ENCODE measurements at regions not wholly inside any gene's neighbourhood (a gene's known extent, or its start where the extent isn't known, plus 50 kb on each side); places are given as distances from the start of the nearest gene placed in this dataset.

DNA sequence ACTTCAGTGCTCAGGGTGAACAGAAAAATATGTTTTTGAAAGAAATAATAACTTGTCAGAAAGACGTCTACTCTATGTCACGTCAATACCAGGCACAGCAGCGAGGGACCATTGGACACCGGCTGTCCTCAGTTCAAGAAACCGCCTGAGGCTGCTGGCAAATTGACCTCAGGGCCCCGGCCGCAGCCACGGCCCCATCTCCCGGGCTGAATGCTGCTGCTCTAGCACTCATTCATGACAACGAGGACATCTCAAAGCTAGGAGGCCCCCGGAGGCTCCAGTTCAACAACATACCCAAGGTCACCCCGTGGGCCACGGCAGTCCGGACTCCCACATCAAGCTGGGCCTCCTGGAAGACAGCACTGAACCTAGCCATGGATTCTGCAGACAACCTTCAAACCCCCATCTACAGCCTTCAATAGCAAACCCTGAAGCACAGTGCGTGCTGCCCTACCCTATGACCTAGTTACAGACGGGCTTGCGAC is 204.0 kb upstream of the NSMCE3 start:
- Histone ChIP-seq H3K4ac (replicated peaks; ENCODE audit: insufficient read length, low read depth, low read length) (no peak overlapping the region), H3K14ac (ENCODE audit: insufficient read length) (no peak overlapping the region), H3K23me2 (ENCODE audit: low read depth, low read length) (no peaks in the 10 kb centered on the region), H2BK20ac (ENCODE audit: low read length) (no peak overlapping the region), H4K8ac (ENCODE audit: extremely low read depth, insufficient read depth, low read length) (no peak overlapping the region), H3K27me3 (replicated peaks in 1 of 4; ENCODE audit: control insufficient read depth in 3 of 4, extremely low read depth in 1 of 4, insufficient read depth in 3 of 4, low read length in 3 of 4) (no peaks in the 10 kb centered on the region), H2BK15ac (ENCODE audit: low read length) (no peak overlapping the region), H3K36me3 (ENCODE audit: control insufficient read depth in 2 of 4, insufficient read depth in 4 of 4, low read length in 3 of 4) (no peaks in the 10 kb centered on the region), H4K5ac (ENCODE audit: insufficient read length, low read depth, low read length) (no peak overlapping the region), H3K9me3 (ENCODE audit: insufficient read depth in 2 of 2, low read depth in 1 of 2, low read length in 1 of 2) (no peaks in the 10 kb centered on the region), H4K20me1 (replicated peaks in 1 of 2; ENCODE audit: control insufficient read depth in 1 of 2, insufficient read depth in 2 of 2, low read length in 2 of 2) (peaks cover 0 to 2% of the 10 kb centered on the region in 2 experiments), H3K4me1 (replicated peaks in 1 of 4; ENCODE audit: control insufficient read depth in 3 of 4, insufficient read depth in 4 of 4, low read length in 3 of 4) (peaks cover 0 to 9% (median 1%) of the 10 kb centered on the region in 4 experiments; a peak in 6 of 7 replicates), H3K56ac (replicated peaks; ENCODE audit: insufficient read length, low read depth, low read length) (no peak overlapping the region), H2AFZ (ENCODE audit: low read length) (no peak overlapping the region), H3K4me2 (ENCODE audit: insufficient read depth in 1 of 2, low read depth in 2 of 2, low read length in 2 of 2) (no peak overlapping the region), H3K27ac (ENCODE audit: low read depth, low read length) (no peak overlapping the region), H3K23ac (ENCODE audit: insufficient read length) (no peak overlapping the region), H2BK5ac (ENCODE audit: low read depth, low read length) (no peak overlapping the region; the same call in 1 of the 2 replicates), H2BK12ac (ENCODE audit: low read depth, low read length) (no peak overlapping the region), H3K79me2 (ENCODE audit: control insufficient read depth in 1 of 2, insufficient read depth in 2 of 2, low read length in 2 of 2) (no peaks in the 10 kb centered on the region; a peak in 1 of 4 replicates), H3K79me1 (ENCODE audit: low read depth, low read length) (peaks cover 2% of the 10 kb centered on the region; the same call in 1 of the 2 replicates), H2AK5ac (ENCODE audit: low read depth, low read length) (no peak overlapping the region), H3K9ac (replicated peaks in 1 of 4; ENCODE audit: extremely low read depth in 1 of 4, low read depth in 3 of 4, low read length in 3 of 4) (no peak overlapping the region), H4K91ac (replicated peaks; ENCODE audit: insufficient read length, low read length) (no peak overlapping the region), H2BK120ac (replicated peaks; ENCODE audit: low read depth, low read length) (no peak overlapping the region), H3K18ac (ENCODE audit: extremely low read depth, low read length) (no peak overlapping the region), H3K4me3 (ENCODE audit: extremely low read depth in 1 of 4, insufficient read depth in 2 of 4, low read depth in 3 of 4, low read length in 4 of 4) (no peak overlapping the region)
- ChIA-PET CTCF (ENCODE audit: partially characterized antibody) (interaction anchor here (0.9 kb wide), 1 partner anchor 384 kb away, joined by 3 read pairs; no protein-coding TSS in a partner anchor), POLR2A (ENCODE audit: partially characterized antibody) (no interaction called here)
- 91% methylated on average over 17 of the region's 17 CpGs; no CpG with 5 or more reads in 1 of the 2 experiments for WGBS, 2 experiments (ENCODE audit: extremely low coverage in 1 of 2, insufficient coverage in 1 of 2, insufficient read length in 1 of 2, insufficient replicate concordance in 2 of 2, low coverage in 1 of 2, low lambda C conversion rate in 2 of 2, missing lambda C conversion rate in 1 of 2)
- no peak for FAIRE-seq
- no peak for TF ChIP-seq NRF1 (IDR thresholded peaks at IDR 0.05; ENCODE audit: low read depth, low read length)
- no peak for TF ChIP-seq SIRT6 (IDR thresholded peaks at IDR 0.05; ENCODE audit: low read length)
- no peak for TF ChIP-seq RXRA (IDR thresholded peaks at IDR 0.05; ENCODE audit: insufficient read depth, low read depth, low read length)
- no peak for TF ChIP-seq CHD1 (IDR thresholded peaks at IDR 0.05; ENCODE audit: low read depth, low read length)
- no peak for TF ChIP-seq RAD21 (IDR thresholded peaks at IDR 0.05 in 1 of 2, conservative IDR thresholded peaks at IDR 0.05 in 1 of 2; ENCODE audit: low read depth in 2 of 2, low read length in 2 of 2)
- DNase-seq (ENCODE audit: low read depth in 1 of 2, low spot score in 2 of 2): no peak

Data from H1 (cell line).